HEK293T (cell line): ENCODE measurements at regions not wholly inside any gene's neighbourhood (a gene's known extent, or its start where the extent isn't known, plus 50 kb on each side); places are given as distances from the start of the nearest gene placed in this dataset.

ENCODE experiments used
- CTCF ChIA-PET: fragments of 350-600 bp; formaldehyde crosslinking; extraction: SDS; loops from one replicate; lab custom pipeline; 2021; ENCODE audit warnings: antibody characterized with exemption, inconsistent platforms; lab: Yijun Ruan, JAX
- POLR2A ChIA-PET: fragments of 350-600 bp; formaldehyde crosslinking; extraction: SDS; loops from one replicate; lab custom pipeline; 2020; ENCODE audit warnings: antibody characterized with exemption, inconsistent platforms; lab: Yijun Ruan, JAX
- DNase-seq: peaks from one replicate; pipeline ENCODE4 v3.0.0; 2012; ENCODE audit warnings: mixed read lengths; ENCODE audit errors: extremely low spot score
- ARNT ChIP-seq: fragments of 450-650 bp; IDR thresholded peaks from 2 replicates; pipeline ENCODE4 v1.6.1; 2017; ENCODE audit warnings: mild to moderate bottlenecking
- BHLHE40 ChIP-seq: fragments of 450-650 bp; IDR thresholded peaks from 2 replicates; pipeline ENCODE4 v1.6.1; 2016; ENCODE audit warnings: mild to moderate bottlenecking, moderate library complexity, borderline replicate concordance
- CTBP1 ChIP-seq: fragments of 450-650 bp; IDR thresholded peaks from 2 replicates; pipeline ENCODE4 v1.6.1; 2016; ENCODE audit warnings: borderline replicate concordance
- ELF4 ChIP-seq: fragments of 450-650 bp; IDR thresholded peaks from 2 replicates; pipeline ENCODE4 v1.6.1; 2017; ENCODE audit warnings: antibody characterized with exemption
- FOXA1 ChIP-seq: fragments of 450-650 bp; IDR thresholded peaks from 2 replicates; pipeline ENCODE4 v1.6.1; 2016; ENCODE audit warnings: mild to moderate bottlenecking
- FOXK2 ChIP-seq: fragments of 450-650 bp; IDR thresholded peaks from 2 replicates; pipeline ENCODE4 v1.6.1; 2016; ENCODE audit warnings: mild to moderate bottlenecking
- FOXM1 ChIP-seq: fragments of 450-650 bp; IDR thresholded peaks from 2 replicates; pipeline ENCODE4 v1.6.1; 2017; ENCODE audit warnings: mild to moderate bottlenecking, borderline replicate concordance
- HDGF ChIP-seq: fragments of 450-650 bp; IDR thresholded peaks from 2 replicates; pipeline ENCODE4 v1.6.1; 2017; ENCODE audit warnings: antibody characterized with exemption, borderline replicate concordance
- L3MBTL2 ChIP-seq: fragments of 450-650 bp; conservative IDR thresholded peaks from 2 replicates; pipeline ENCODE4 v1.6.1; 2016; ENCODE audit warnings: mild to moderate bottlenecking
- LEF1 ChIP-seq: fragments of 450-650 bp; IDR thresholded peaks from 2 replicates; pipeline ENCODE4 v1.6.1; 2017; ENCODE audit warnings: mild to moderate bottlenecking, borderline replicate concordance
- NFRKB ChIP-seq: fragments of 450-650 bp; IDR thresholded peaks from 2 replicates; pipeline ENCODE4 v1.6.1; 2016; ENCODE audit warnings: mild to moderate bottlenecking, moderate library complexity
- PKNOX1 ChIP-seq: fragments of 450-650 bp; IDR thresholded peaks from 2 replicates; pipeline ENCODE4 v1.6.1; 2016
- SP1 ChIP-seq: fragments of 450-650 bp; IDR thresholded peaks from 2 replicates; pipeline ENCODE4 v1.6.1; 2017
- SUZ12 ChIP-seq: fragments of 450-650 bp; IDR thresholded peaks from 2 replicates; pipeline ENCODE4 v1.6.1; 2016; ENCODE audit warnings: mild to moderate bottlenecking
- TARDBP ChIP-seq: fragments of 450-650 bp; IDR thresholded peaks from 2 replicates; pipeline ENCODE4 v1.6.1; 2016
- ZNF384 ChIP-seq: fragments of 450-650 bp; IDR thresholded peaks from 2 replicates; pipeline ENCODE4 v1.6.1; 2016

GRCh38 chrX:45633419-45633818, 432.7 kb upstream of the DIPK2B start:
- DNase-seq: no peak
- no peak for TF ChIP-seq FOXA1
- TF ChIP-seq LEF1: no peak
- no peak for TF ChIP-seq ZNF384
- TF ChIP-seq NFRKB: no peak
- no peak for TF ChIP-seq PKNOX1
- no peak for TF ChIP-seq HDGF
- TF ChIP-seq SUZ12: no peak
- TF ChIP-seq SP1: no peak
- no peak for TF ChIP-seq TARDBP
- TF ChIP-seq CTBP1: no peak
- ChIA-PET CTCF (no interaction called here), POLR2A (no interaction called here)

GRCh38 chrX:45632506-45632905, 431.8 kb upstream of the DIPK2B start:
- no peak for TF ChIP-seq PKNOX1
- ChIA-PET POLR2A (no interaction called here), CTCF (no interaction called here)
- DNase-seq: no peak

- CTCF ChIA-PET: no interaction called here
- TF ChIP-seq LEF1: no peak
- TF ChIP-seq L3MBTL2: no peak
- DNase-seq: no peak
- POLR2A ChIA-PET: no interaction called here
Measured at GRCh38 chrX:45630078-45630477, 429.4 kb upstream of the DIPK2B start.

- CTCF ChIA-PET: no interaction called here
- no peak for DNase-seq
- POLR2A ChIA-PET: no interaction called here
- no peak for TF ChIP-seq FOXK2
- TF ChIP-seq PKNOX1: no peak
- TF ChIP-seq SP1: no peak
- TF ChIP-seq SUZ12: no peak
- TF ChIP-seq CTBP1: no peak
- TF ChIP-seq ZNF384: no peak
- no peak for TF ChIP-seq LEF1
- TF ChIP-seq L3MBTL2: no peak
- TF ChIP-seq FOXA1: no peak
- no peak for TF ChIP-seq FOXM1
- TF ChIP-seq ELF4: no peak
- TF ChIP-seq BHLHE40: no peak
- no peak for TF ChIP-seq NFRKB
- TF ChIP-seq HDGF: no peak
- no peak for TF ChIP-seq TARDBP
Measured at GRCh38 chrX:45628041-45628440, 427.4 kb upstream of the DIPK2B start.

- POLR2A ChIA-PET: no interaction called here
- no peak for TF ChIP-seq SP1
- no peak for TF ChIP-seq TARDBP
- no peak for TF ChIP-seq PKNOX1
- no peak for TF ChIP-seq SUZ12
- no peak for TF ChIP-seq BHLHE40
- TF ChIP-seq HDGF: no peak
- no peak for TF ChIP-seq FOXK2
- no peak for TF ChIP-seq FOXA1
- no peak for TF ChIP-seq FOXM1
- TF ChIP-seq ZNF384: no peak
- TF ChIP-seq CTBP1: no peak
- no peak for TF ChIP-seq ARNT
- no peak for TF ChIP-seq ELF4
- TF ChIP-seq L3MBTL2: no peak
- TF ChIP-seq LEF1: no peak
- no peak for TF ChIP-seq NFRKB
- CTCF ChIA-PET: no interaction called here
- DNase-seq: no peak
Measured at GRCh38 chrX:45623266-45623665, 422.6 kb upstream of the DIPK2B start.

GRCh38 chrX:45622538-45622937, 421.9 kb upstream of the DIPK2B start:
- POLR2A ChIA-PET: no interaction called here
- CTCF ChIA-PET: no interaction called here
- TF ChIP-seq ELF4: no peak
- TF ChIP-seq FOXA1: no peak
- no peak for TF ChIP-seq BHLHE40
- TF ChIP-seq HDGF: no peak
- TF ChIP-seq TARDBP: no peak
- TF ChIP-seq FOXK2: no peak
- no peak for TF ChIP-seq L3MBTL2
- TF ChIP-seq PKNOX1: no peak
- no peak for TF ChIP-seq ZNF384
- TF ChIP-seq SUZ12: no peak
- no peak for TF ChIP-seq FOXM1
- no peak for TF ChIP-seq SP1
- TF ChIP-seq LEF1: no peak
- TF ChIP-seq CTBP1: no peak
- TF ChIP-seq NFRKB: no peak
- DNase-seq: no peak
